ENCODE measurements at regions not wholly inside any gene's neighbourhood (a gene's known extent, or its start where the extent isn't known, plus 50 kb on each side); places are given as distances from the start of the nearest gene placed in this dataset.

DNA sequence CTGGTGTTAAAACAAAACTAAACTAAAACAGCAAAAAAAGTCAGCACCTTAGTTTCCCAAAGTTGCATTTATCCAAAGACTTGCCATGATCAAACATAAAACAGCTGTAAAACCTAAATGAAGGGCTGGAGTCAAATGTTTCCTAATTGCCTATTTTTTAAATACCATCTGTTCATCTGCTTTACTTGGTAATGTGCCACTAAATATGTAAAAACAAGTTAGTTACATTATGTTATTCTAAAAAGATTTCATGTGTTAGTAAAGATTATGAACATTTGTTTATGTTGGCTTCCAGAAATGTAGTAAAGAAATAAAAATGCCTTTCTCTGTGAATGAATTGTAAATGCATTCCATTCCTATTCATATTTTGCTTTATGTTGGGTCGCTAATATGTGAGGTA, 977.8 kb downstream of the FSTL5 start:
- Mint-ChIP-seq H3K36me3 (ENCODE audit: insufficient read depth, unreplicated experiment) (no peaks in the 10 kb centered on the region), H3K27me3 (ENCODE audit: unreplicated experiment) (no peaks in the 10 kb centered on the region), H3K9me3 (ENCODE audit: low read depth, unreplicated experiment) (no peaks in the 10 kb centered on the region), H3K4me3 (ENCODE audit: low read depth, unreplicated experiment) (no peak overlapping the region), H3K27ac (ENCODE audit: unreplicated experiment) (no peak overlapping the region), H3K4me1 (ENCODE audit: low read depth, unreplicated experiment) (peaks cover 9% of the 10 kb centered on the region)
- CTCF ChIA-PET = no interaction called here
- TF ChIP-seq, protein P1, sequence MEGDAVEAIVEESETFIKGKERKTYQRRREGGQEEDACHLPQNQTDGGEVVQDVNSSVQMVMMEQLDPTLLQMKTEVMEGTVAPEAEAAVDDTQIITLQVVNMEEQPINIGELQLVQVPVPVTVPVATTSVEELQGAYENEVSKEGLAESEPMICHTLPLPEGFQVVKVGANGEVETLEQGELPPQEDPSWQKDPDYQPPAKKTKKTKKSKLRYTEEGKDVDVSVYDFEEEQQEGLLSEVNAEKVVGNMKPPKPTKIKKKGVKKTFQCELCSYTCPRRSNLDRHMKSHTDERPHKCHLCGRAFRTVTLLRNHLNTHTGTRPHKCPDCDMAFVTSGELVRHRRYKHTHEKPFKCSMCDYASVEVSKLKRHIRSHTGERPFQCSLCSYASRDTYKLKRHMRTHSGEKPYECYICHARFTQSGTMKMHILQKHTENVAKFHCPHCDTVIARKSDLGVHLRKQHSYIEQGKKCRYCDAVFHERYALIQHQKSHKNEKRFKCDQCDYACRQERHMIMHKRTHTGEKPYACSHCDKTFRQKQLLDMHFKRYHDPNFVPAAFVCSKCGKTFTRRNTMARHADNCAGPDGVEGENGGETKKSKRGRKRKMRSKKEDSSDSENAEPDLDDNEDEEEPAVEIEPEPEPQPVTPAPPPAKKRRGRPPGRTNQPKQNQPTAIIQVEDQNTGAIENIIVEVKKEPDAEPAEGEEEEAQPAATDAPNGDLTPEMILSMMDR (IDR thresholded peaks at IDR 0.05; ENCODE audit: unreplicated experiment) = no peak
- intact Hi-C loops (cut with micrococcal nuclease; ENCODE audit: unreplicated experiment) = no loop called here
- no TSS peak for BruUV-seq (replicated peaks)
- no peak for DNase-seq

DNA sequence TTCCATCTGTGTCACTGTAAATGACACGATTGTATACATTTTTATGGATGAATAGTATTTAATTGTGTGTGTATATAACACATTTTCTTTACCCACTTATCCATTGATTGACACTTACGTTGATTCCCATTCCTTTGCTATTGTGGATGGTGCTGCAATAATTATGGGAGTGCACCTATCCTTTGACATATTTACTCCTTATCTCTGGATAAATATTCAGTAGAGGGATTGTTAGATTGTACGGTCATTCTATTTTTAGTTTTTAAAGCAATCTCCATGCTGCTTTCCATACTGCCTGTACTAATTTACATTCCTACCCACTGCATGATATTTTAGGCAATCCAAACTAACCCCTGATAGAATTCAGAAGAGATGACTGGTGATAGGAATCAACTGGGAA, 980.1 kb downstream of the FSTL5 start:
- no peak overlapping the region for H3K27ac Mint-ChIP-seq (ENCODE audit: unreplicated experiment)
- TF ChIP-seq, protein P1 (IDR thresholded peaks at IDR 0.05; ENCODE audit: unreplicated experiment) = no peak
- no peaks in the 10 kb centered on the region for H3K36me3 Mint-ChIP-seq (ENCODE audit: insufficient read depth, unreplicated experiment)
- no peak overlapping the region for H3K4me3 Mint-ChIP-seq (ENCODE audit: low read depth, unreplicated experiment)
- CTCF ChIA-PET = no interaction called here
- H3K9me3 Mint-ChIP-seq (ENCODE audit: low read depth, unreplicated experiment) = no peaks in the 10 kb centered on the region
- DNase-seq = no peak
- no TSS peak for BruUV-seq (replicated peaks)
- no peaks in the 10 kb centered on the region for H3K27me3 Mint-ChIP-seq (ENCODE audit: unreplicated experiment)
- H3K4me1 Mint-ChIP-seq (ENCODE audit: low read depth, unreplicated experiment) = peaks cover 9% of the 10 kb centered on the region
- intact Hi-C loops (cut with micrococcal nuclease; ENCODE audit: unreplicated experiment) = no loop called here

DNA sequence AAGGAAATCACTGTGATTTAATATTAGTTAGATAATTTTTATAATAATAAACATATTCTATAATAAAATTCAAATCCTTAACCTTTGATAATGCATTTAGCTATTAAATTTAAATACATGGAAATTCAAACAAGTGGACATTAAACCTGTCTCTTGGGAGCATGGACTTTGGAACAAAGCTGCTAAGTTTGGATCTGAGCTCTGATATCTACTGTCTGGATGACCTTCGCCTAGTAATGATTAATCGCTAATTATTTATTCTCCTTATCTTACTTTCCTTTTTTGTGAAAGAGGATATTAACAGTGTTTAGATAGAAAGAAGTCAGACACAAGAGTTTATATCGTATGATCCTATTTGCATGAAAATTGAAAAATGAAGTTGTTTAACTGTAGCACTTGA, 980.9 kb downstream of the FSTL5 start:
- TF ChIP-seq, protein P1 (IDR thresholded peaks at IDR 0.05; ENCODE audit: unreplicated experiment) = no peak
- H3K4me3 Mint-ChIP-seq (ENCODE audit: low read depth, unreplicated experiment) = no peak overlapping the region
- DNase-seq = no peak
- no TSS peak for BruUV-seq (replicated peaks)
- CTCF ChIA-PET = no interaction called here
- no peaks in the 10 kb centered on the region for H3K36me3 Mint-ChIP-seq (ENCODE audit: insufficient read depth, unreplicated experiment)
- no peaks in the 10 kb centered on the region for H3K27me3 Mint-ChIP-seq (ENCODE audit: unreplicated experiment)
- H3K27ac Mint-ChIP-seq (ENCODE audit: unreplicated experiment) = no peak overlapping the region
- intact Hi-C loops (cut with micrococcal nuclease; ENCODE audit: unreplicated experiment) = no loop called here
- no peaks in the 10 kb centered on the region for H3K9me3 Mint-ChIP-seq (ENCODE audit: low read depth, unreplicated experiment)
- peaks cover 9% of the 10 kb centered on the region for H3K4me1 Mint-ChIP-seq (ENCODE audit: low read depth, unreplicated experiment)

DNA sequence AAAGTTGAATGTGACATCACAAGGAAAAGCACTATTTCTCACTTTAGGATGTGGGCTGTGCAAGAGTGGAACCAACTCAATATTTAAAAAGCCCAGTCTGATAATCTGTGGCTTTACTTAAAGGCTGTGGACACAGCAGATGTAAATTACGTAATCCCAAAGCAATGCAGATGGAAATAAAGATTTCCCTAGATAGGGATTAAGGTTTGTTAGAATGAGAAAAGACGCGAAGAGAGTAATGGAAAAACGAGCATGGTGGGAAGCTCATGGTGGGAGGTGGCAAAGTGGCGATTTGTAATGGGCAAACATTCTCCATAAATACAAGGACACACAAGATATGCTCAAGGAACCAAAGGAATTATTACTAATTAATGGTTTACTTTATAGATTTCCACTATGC, 985.5 kb downstream of the FSTL5 start:
- H3K36me3 Mint-ChIP-seq (ENCODE audit: insufficient read depth, unreplicated experiment) = no peaks in the 10 kb centered on the region
- DNase-seq = no peak
- CTCF ChIA-PET = no interaction called here
- TF ChIP-seq, protein P1 (IDR thresholded peaks at IDR 0.05; ENCODE audit: unreplicated experiment) = no peak
- no peak overlapping the region for H3K4me3 Mint-ChIP-seq (ENCODE audit: low read depth, unreplicated experiment)
- peaks cover 3% of the 10 kb centered on the region for H3K4me1 Mint-ChIP-seq (ENCODE audit: low read depth, unreplicated experiment)
- no peaks in the 10 kb centered on the region for H3K9me3 Mint-ChIP-seq (ENCODE audit: low read depth, unreplicated experiment)
- no TSS peak for BruUV-seq (replicated peaks)
- intact Hi-C loops (cut with micrococcal nuclease; ENCODE audit: unreplicated experiment) = no loop called here
- no peaks in the 10 kb centered on the region for H3K27me3 Mint-ChIP-seq (ENCODE audit: unreplicated experiment)
- no peak overlapping the region for H3K27ac Mint-ChIP-seq (ENCODE audit: unreplicated experiment)

Measured in Calu3 (cell line).